ENCODE measurements at regions not wholly inside any gene's neighbourhood (a gene's known extent, or its start where the extent isn't known, plus 50 kb on each side); places are given as distances from the start of the nearest gene placed in this dataset.

DNA sequence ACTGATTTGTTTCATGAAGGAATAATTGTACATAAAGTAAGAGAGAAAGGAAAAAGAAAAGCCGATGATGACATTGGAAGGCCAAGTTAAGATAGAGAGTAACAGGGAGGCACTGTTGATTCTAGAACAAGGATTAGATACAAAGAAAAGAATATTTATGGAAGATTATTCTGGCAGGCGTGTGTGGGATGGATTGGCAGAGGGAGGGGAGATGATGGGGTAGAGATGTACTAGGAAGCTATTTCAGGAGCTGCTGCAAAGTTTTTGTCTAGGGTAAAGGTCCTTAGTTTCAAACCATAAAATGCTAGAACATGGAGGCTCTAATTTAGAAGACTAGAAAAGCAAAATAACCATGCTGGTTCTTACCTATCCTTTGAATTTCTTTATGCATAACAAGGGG is 280.0 kb upstream of the LRRN1 start:
- H2AK5ac ChIP-seq (ENCODE audit: low read depth, low read length) = no peak overlapping the region
- no peak overlapping the region for H3K4me2 ChIP-seq (ENCODE audit: insufficient read depth in 1 of 2, low read depth in 2 of 2, low read length in 2 of 2)
- H2BK5ac ChIP-seq (ENCODE audit: low read depth, low read length) = no peak overlapping the region
- no peak overlapping the region for H2BK15ac ChIP-seq (ENCODE audit: low read length)
- WGBS, 2 experiments (ENCODE audit: extremely low coverage in 1 of 2, insufficient coverage in 1 of 2, insufficient read length in 1 of 2, insufficient replicate concordance in 2 of 2, low coverage in 1 of 2, low lambda C conversion rate in 2 of 2, missing lambda C conversion rate in 1 of 2) = 89% methylated on average over 2 of the region's 2 CpGs; no CpG with 5 or more reads in 1 of the 2 experiments
- H4K8ac ChIP-seq (ENCODE audit: extremely low read depth, insufficient read depth, low read length) = no peak overlapping the region
- H2BK120ac ChIP-seq (replicated peaks; ENCODE audit: low read depth, low read length) = no peak overlapping the region
- H4K5ac ChIP-seq (ENCODE audit: insufficient read length, low read depth, low read length) = no peak overlapping the region
- H3K56ac ChIP-seq (replicated peaks; ENCODE audit: insufficient read length, low read depth, low read length) = no peak overlapping the region
- no peaks in the 10 kb centered on the region for H3K79me1 ChIP-seq (ENCODE audit: low read depth, low read length)
- H3K23ac ChIP-seq (ENCODE audit: insufficient read length) = no peak overlapping the region
- H3K36me3 ChIP-seq (ENCODE audit: control insufficient read depth in 2 of 4, insufficient read depth in 4 of 4, low read length in 3 of 4) = no peaks in the 10 kb centered on the region
- CTCF ChIA-PET (ENCODE audit: partially characterized antibody) = no interaction called here
- H2BK20ac ChIP-seq (ENCODE audit: low read length) = no peak overlapping the region
- TF ChIP-seq HDAC6 (IDR thresholded peaks at IDR 0.05; ENCODE audit: low read depth, low read length) = no peak
- H3K27ac ChIP-seq (ENCODE audit: low read depth, low read length) = no peak overlapping the region
- no peak overlapping the region for H2BK12ac ChIP-seq (ENCODE audit: low read depth, low read length)
- H4K91ac ChIP-seq (replicated peaks; ENCODE audit: insufficient read length, low read length) = no peak overlapping the region
- no peak for FAIRE-seq
- no peaks in the 10 kb centered on the region for H3K23me2 ChIP-seq (ENCODE audit: low read depth, low read length)
- DNase-seq (ENCODE audit: low read depth in 1 of 2, low spot score in 2 of 2) = no peak
- no peak overlapping the region for H3K4ac ChIP-seq (replicated peaks; ENCODE audit: insufficient read length, low read depth, low read length)
- no peaks in the 10 kb centered on the region for H3K79me2 ChIP-seq (ENCODE audit: control insufficient read depth in 1 of 2, insufficient read depth in 2 of 2, low read length in 2 of 2)
- H4K20me1 ChIP-seq (replicated peaks in 1 of 2; ENCODE audit: control insufficient read depth in 1 of 2, insufficient read depth in 2 of 2, low read length in 2 of 2) = no peaks in the 10 kb centered on the region
- no peak overlapping the region for H3K4me3 ChIP-seq (ENCODE audit: extremely low read depth in 1 of 4, insufficient read depth in 2 of 4, low read depth in 3 of 4, low read length in 4 of 4)
- H3K4me1 ChIP-seq (replicated peaks in 1 of 4; ENCODE audit: control insufficient read depth in 3 of 4, insufficient read depth in 4 of 4, low read length in 3 of 4) = peaks cover 0 to 3% (median under 1%) of the 10 kb centered on the region in 4 experiments; a peak in 1 of 7 replicates
- no peak overlapping the region for H3K14ac ChIP-seq (ENCODE audit: insufficient read length)
- H3K9me3 ChIP-seq (ENCODE audit: insufficient read depth in 2 of 2, low read depth in 1 of 2, low read length in 1 of 2) = no peaks in the 10 kb centered on the region; a peak in 1 of 4 replicates
- H2AFZ ChIP-seq (ENCODE audit: low read length) = no peak overlapping the region
- H3K27me3 ChIP-seq (replicated peaks in 1 of 4; ENCODE audit: control insufficient read depth in 3 of 4, extremely low read depth in 1 of 4, insufficient read depth in 3 of 4, low read length in 3 of 4) = no peaks in the 10 kb centered on the region
- POLR2A ChIA-PET (ENCODE audit: partially characterized antibody) = no interaction called here
- no peak overlapping the region for H3K9ac ChIP-seq (replicated peaks in 1 of 4; ENCODE audit: extremely low read depth in 1 of 4, low read depth in 3 of 4, low read length in 3 of 4)
- H3K18ac ChIP-seq (ENCODE audit: extremely low read depth, low read length) = no peak overlapping the region

Data from H1 (cell line).